H9 (cell line): ENCODE measurements at regions not wholly inside any gene's neighbourhood (a gene's known extent, or its start where the extent isn't known, plus 50 kb on each side); places are given as distances from the start of the nearest gene placed in this dataset.
A peak's percentile ranks its signal among the peaks of the same experiment; 100 is the strongest.

ENCODE experiments used
- DNase-seq: peaks from one replicate; pipeline ENCODE4 v3.0.0-alpha.2; 2017
- H2AFZ ChIP-seq: one replicate; pipeline ENCODE4 v1.6.1; 2013; ENCODE audit warnings: mild to moderate bottlenecking, low read length, control low read depth, moderate library complexity
- H2AK5ac ChIP-seq: 2 replicates; pipeline ENCODE4 v1.6.1; 2013; ENCODE audit warnings: low read length, control low read depth, mixed read lengths; ENCODE audit not compliant: insufficient read length
- H2BK120ac ChIP-seq: one replicate; pipeline ENCODE4 v1.6.1; 2013; ENCODE audit warnings: low read depth, mild to moderate bottlenecking, low read length, control low read depth, inconsistent platforms; ENCODE audit not compliant: poor library complexity, severe bottlenecking
- H2BK12ac ChIP-seq: 2 replicates; pipeline ENCODE4 v1.6.1; 2013; ENCODE audit warnings: low read length, control low read depth, mixed read lengths, low read depth; ENCODE audit not compliant: insufficient read length
- H2BK15ac ChIP-seq: 2 replicates; pipeline ENCODE4 v1.6.1; 2013; ENCODE audit warnings: low read depth, low read length, control low read depth
- H2BK20ac ChIP-seq: one replicate; pipeline ENCODE4 v1.6.1; 2013; ENCODE audit warnings: low read depth, mild to moderate bottlenecking, low read length, control low read depth, inconsistent platforms; ENCODE audit not compliant: poor library complexity, severe bottlenecking
- H2BK5ac ChIP-seq: 2 replicates; pipeline ENCODE4 v1.6.1; 2013; ENCODE audit warnings: low read length, control low read depth, mixed read lengths; ENCODE audit not compliant: insufficient read length
- H3K14ac ChIP-seq: 2 replicates; pipeline ENCODE4 v1.6.1; 2013; ENCODE audit warnings: low read length, control low read depth; ENCODE audit not compliant: insufficient read depth
- H3K18ac ChIP-seq: 2 replicates; pipeline ENCODE4 v1.6.1; 2013; ENCODE audit warnings: low read depth, mild to moderate bottlenecking, mixed read lengths, low read length, control low read depth; ENCODE audit not compliant: insufficient read length
- H3K23ac ChIP-seq: 2 replicates; pipeline ENCODE4 v1.6.1; 2013; ENCODE audit warnings: low read length, control low read depth, mixed read lengths, low read depth; ENCODE audit not compliant: insufficient read length
- H3K23me2 ChIP-seq: 2 replicates; pipeline ENCODE4 v1.6.1; 2013; ENCODE audit warnings: low read depth, mild to moderate bottlenecking, mixed read lengths, low read length, control low read depth; ENCODE audit not compliant: insufficient read length, poor library complexity, severe bottlenecking
- H3K27ac ChIP-seq: 2 replicates; pipeline ENCODE4 v1.5.1; 2013; ENCODE audit warnings: low read length, control low read depth, mixed read lengths, low read depth; ENCODE audit not compliant: insufficient read length
- H3K27me3 ChIP-seq: 2 replicates; pipeline ENCODE4 v1.6.1; 2013; ENCODE audit warnings: low read length, control low read depth, inconsistent platforms; ENCODE audit not compliant: insufficient read depth
- H3K4ac ChIP-seq: 2 replicates; pipeline ENCODE4 v1.6.1; 2013; ENCODE audit warnings: low read depth, mild to moderate bottlenecking, control low read depth, inconsistent platforms, low read length, moderate library complexity
- H3K4me1 ChIP-seq: 2 replicates; pipeline ENCODE4 v1.6.1; 2013; ENCODE audit warnings: low read length, control low read depth, inconsistent platforms; ENCODE audit not compliant: insufficient read depth
- H3K4me2 ChIP-seq: 2 replicates; pipeline ENCODE4 v1.6.1; 2013; ENCODE audit warnings: low read length, control low read depth, mixed read lengths; ENCODE audit not compliant: insufficient read length, insufficient read depth
- H3K56ac ChIP-seq: 2 replicates; pipeline ENCODE4 v1.6.1; 2013; ENCODE audit warnings: low read depth, mild to moderate bottlenecking, mixed read lengths, low read length, control low read depth; ENCODE audit not compliant: insufficient read length
- H3K79me1 ChIP-seq: 2 replicates; pipeline ENCODE4 v1.6.1; 2013; ENCODE audit warnings: low read depth, mild to moderate bottlenecking, moderate library complexity, low read length, control low read depth, inconsistent platforms; ENCODE audit not compliant: insufficient read depth, poor library complexity, severe bottlenecking
- H3K79me2 ChIP-seq: 2 replicates; pipeline ENCODE4 v1.6.1; 2013; ENCODE audit warnings: low read length, control low read depth, inconsistent platforms; ENCODE audit not compliant: insufficient read depth
- H3K9ac ChIP-seq: 2 replicates; pipeline ENCODE4 v1.6.1; 2013; ENCODE audit warnings: low read length, control low read depth, mixed read lengths; ENCODE audit not compliant: insufficient read length; ENCODE audit errors: extremely low read depth
- H3K9me3 ChIP-seq: one replicate; pipeline ENCODE4 v1.6.1; 2013; ENCODE audit warnings: low read depth, low read length, inconsistent platforms; ENCODE audit not compliant: control insufficient read depth
- H3T11ph ChIP-seq: one replicate; pipeline ENCODE4 v1.6.1; 2013; ENCODE audit warnings: mild to moderate bottlenecking, low read length, control low read depth, inconsistent platforms
- H4K20me1 ChIP-seq: one replicate; pipeline ENCODE4 v1.6.1; 2013; ENCODE audit not compliant: control insufficient read depth, insufficient read length, insufficient read depth
- H4K5ac ChIP-seq: 2 replicates; pipeline ENCODE4 v1.6.1; 2013; ENCODE audit warnings: low read depth, mild to moderate bottlenecking, mixed read lengths, low read length, control low read depth; ENCODE audit not compliant: insufficient read length
- H4K8ac ChIP-seq: replicated peaks from 2 replicates; pipeline ENCODE4 v1.6.1; 2013; ENCODE audit warnings: low read length, control low read depth, mixed read lengths, low read depth; ENCODE audit not compliant: insufficient read length
- H4K91ac ChIP-seq: 2 replicates; pipeline ENCODE4 v1.6.1; 2013; ENCODE audit warnings: low read depth, mild to moderate bottlenecking, moderate library complexity, mixed read lengths, low read length, control low read depth; ENCODE audit not compliant: insufficient read length
- H3K27ac Mint-ChIP-seq, 3 experiments: 2 replicates in 2 of 3; 3 replicates in 1 of 3; pipeline ENCODE4 v1.8.0; 2020 to 2021; ENCODE audit warnings: mixed read lengths in 3 of 3, mild to moderate bottlenecking in 1 of 3, moderate library complexity in 1 of 3
- H3K27me3 Mint-ChIP-seq: 2 replicates; pipeline ENCODE4 v1.8.0; 2021; ENCODE audit warnings: low read depth, mild to moderate bottlenecking, moderate library complexity, mixed read lengths
- H3K36me3 Mint-ChIP-seq, 3 experiments: 2 replicates in 2 of 3; 3 replicates in 1 of 3; pipeline ENCODE4 v1.8.0; 2020 to 2021; ENCODE audit warnings: low read depth in 3 of 3, mixed read lengths in 3 of 3; ENCODE audit not compliant: insufficient read depth in 1 of 3
- H3K4me1 Mint-ChIP-seq, 2 experiments: 2 replicates each; pipeline ENCODE4 v1.8.0; 2020; ENCODE audit warnings: mixed read lengths in 2 of 2
- H3K4me3 Mint-ChIP-seq, 2 experiments: 2 replicates in 1 of 2; 3 replicates in 1 of 2; pipeline ENCODE4 v1.8.0; 2020 to 2021; ENCODE audit warnings: mild to moderate bottlenecking in 2 of 2, mixed read lengths in 2 of 2, moderate library complexity in 1 of 2
- H3K9me3 Mint-ChIP-seq, 2 experiments: 2 replicates in 1 of 2; 3 replicates in 1 of 2; pipeline ENCODE4 v1.8.0; 2020; ENCODE audit warnings: mild to moderate bottlenecking in 2 of 2, mixed read lengths in 2 of 2, moderate library complexity in 1 of 2
- WGBS: extraction: QIAGEN DNeasy Blood & Tissue Kit; methylation state at CpG from one replicate; pipeline ENCODE4 v1.1.7; 2013; ENCODE audit warnings: missing lambda C conversion rate, low lambda C conversion rate, mixed read lengths; ENCODE audit not compliant: insufficient read length; ENCODE audit errors: extremely low coverage; 5-methylcytosine and 5-hydroxymethylcytosine counted together
- TF ChIP-seq, protein P1 (sequence below): fragments of 200-600 bp; sonication (generic); conservative IDR thresholded peaks from 3 replicates; pipeline ENCODE4 v1.8.0; 2021; ENCODE audit warnings: antibody characterized with exemption, mild to moderate bottlenecking

DNA sequence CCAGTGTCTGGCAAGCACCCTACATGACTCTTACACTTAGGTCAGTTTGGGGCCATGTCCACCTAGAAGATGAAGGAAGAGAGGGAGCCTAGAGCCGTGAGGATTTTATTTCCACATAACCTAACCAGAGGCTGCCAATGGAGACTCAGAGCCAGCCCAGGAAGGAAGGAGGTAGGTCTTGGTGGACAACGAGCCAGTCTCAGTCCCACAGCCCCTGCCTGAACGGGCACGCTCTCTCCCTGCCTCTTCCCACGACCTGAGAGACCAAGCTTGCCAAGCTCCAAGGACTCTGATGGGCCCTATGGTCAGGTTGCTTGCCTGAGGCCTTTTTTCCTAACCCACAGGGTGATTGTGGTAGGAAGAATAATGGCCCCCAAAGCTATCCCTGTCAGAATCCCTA, 188.4 kb downstream of the TFCP2L1 start:
- Histone ChIP-seq H3K79me1 (no peaks in the 10 kb centered on the region), H3K9me3 (no peaks in the 10 kb centered on the region), H3K4me1 (no peaks in the 10 kb centered on the region), H4K91ac (no peak overlapping the region), H2AFZ (no peak overlapping the region), H2BK120ac (no peak overlapping the region), H2BK15ac (no peak overlapping the region), H3K27ac (no peak overlapping the region), H3K9ac (no peak overlapping the region), H4K20me1 (no peaks in the 10 kb centered on the region), H4K8ac (no peak overlapping the region), H3K56ac (no peak overlapping the region), H4K5ac (no peak overlapping the region), H3K18ac (no peak overlapping the region), H2AK5ac (no peak overlapping the region), H2BK5ac (no peak overlapping the region), H3T11ph (no peak overlapping the region), H3K4me2 (no peak overlapping the region), H3K23me2 (no peaks in the 10 kb centered on the region), H3K4ac (no peak overlapping the region), H3K27me3 (no peaks in the 10 kb centered on the region), H2BK12ac (no peak overlapping the region), H3K79me2 (no peaks in the 10 kb centered on the region), H3K23ac (no peak overlapping the region), H2BK20ac (no peak overlapping the region), H3K14ac (no peak overlapping the region)
- TF ChIP-seq, protein P1, sequence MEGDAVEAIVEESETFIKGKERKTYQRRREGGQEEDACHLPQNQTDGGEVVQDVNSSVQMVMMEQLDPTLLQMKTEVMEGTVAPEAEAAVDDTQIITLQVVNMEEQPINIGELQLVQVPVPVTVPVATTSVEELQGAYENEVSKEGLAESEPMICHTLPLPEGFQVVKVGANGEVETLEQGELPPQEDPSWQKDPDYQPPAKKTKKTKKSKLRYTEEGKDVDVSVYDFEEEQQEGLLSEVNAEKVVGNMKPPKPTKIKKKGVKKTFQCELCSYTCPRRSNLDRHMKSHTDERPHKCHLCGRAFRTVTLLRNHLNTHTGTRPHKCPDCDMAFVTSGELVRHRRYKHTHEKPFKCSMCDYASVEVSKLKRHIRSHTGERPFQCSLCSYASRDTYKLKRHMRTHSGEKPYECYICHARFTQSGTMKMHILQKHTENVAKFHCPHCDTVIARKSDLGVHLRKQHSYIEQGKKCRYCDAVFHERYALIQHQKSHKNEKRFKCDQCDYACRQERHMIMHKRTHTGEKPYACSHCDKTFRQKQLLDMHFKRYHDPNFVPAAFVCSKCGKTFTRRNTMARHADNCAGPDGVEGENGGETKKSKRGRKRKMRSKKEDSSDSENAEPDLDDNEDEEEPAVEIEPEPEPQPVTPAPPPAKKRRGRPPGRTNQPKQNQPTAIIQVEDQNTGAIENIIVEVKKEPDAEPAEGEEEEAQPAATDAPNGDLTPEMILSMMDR, result no peak
- WGBS, result no CpG with 5 or more reads among the region's 5 CpGs
- peak overlapping the region in 1 of 3 experiments; percentile 70; a peak in 2 of 7 replicates for H3K27ac Mint-ChIP-seq
- DNase-seq, result no peak
- peaks cover 0 to 3% (median 3%) of the 10 kb centered on the region in 3 experiments; a peak in 3 of 7 replicates for H3K36me3 Mint-ChIP-seq
- H3K9me3 Mint-ChIP-seq, result peaks cover 5 to 13% of the 10 kb centered on the region in 2 experiments; a peak in 4 of 5 replicates
- peaks cover 0 to 10% of the 10 kb centered on the region in 2 experiments; a peak in 2 of 4 replicates for H3K4me1 Mint-ChIP-seq
- peaks cover 36% of the 10 kb centered on the region for H3K27me3 Mint-ChIP-seq
- no peak overlapping the region for H3K4me3 Mint-ChIP-seq
